ENCODE measurements at regions not wholly inside any gene's neighbourhood (a gene's known extent, or its start where the extent isn't known, plus 50 kb on each side); places are given as distances from the start of the nearest gene placed in this dataset.

DNA sequence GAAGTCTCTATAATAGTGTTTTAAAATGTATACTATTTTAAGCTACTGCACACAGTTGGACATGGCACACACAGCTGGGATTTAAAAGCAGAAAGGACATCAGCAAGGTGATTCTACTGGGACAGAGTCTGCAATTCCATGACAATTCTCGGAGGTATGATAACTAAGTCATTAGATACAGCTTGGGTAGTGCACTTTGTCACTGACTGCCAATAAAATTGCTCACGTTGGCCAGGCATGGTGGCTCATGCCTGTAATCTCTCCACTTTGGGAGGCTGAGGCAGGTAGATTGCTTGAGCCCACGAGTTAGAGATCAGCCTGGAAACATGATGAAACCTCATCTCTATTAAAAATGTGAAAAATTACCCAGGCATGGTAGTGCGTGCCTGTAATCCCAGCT is 134.1 kb upstream of the SATB2 start:
- H3K27me3 ChIP-seq: peaks cover 0 to 9% (median 4%) of the 10 kb centered on the region in 7 donors
- WGBS, 2 donors: 65 to 70% methylated on average over 4 of the region's 4 CpGs
- no peak overlapping the region for H3K27ac ChIP-seq
- intact Hi-C loops (cut with DNase I): no loop called here
- H3K36me3 ChIP-seq: no peaks in the 10 kb centered on the region
- DNase-seq: no peak
- no peak for ATAC-seq
- H3K4me1 ChIP-seq: no peaks in the 10 kb centered on the region
- no peaks in the 10 kb centered on the region for H3K9me3 ChIP-seq
- TF ChIP-seq, protein P1, sequence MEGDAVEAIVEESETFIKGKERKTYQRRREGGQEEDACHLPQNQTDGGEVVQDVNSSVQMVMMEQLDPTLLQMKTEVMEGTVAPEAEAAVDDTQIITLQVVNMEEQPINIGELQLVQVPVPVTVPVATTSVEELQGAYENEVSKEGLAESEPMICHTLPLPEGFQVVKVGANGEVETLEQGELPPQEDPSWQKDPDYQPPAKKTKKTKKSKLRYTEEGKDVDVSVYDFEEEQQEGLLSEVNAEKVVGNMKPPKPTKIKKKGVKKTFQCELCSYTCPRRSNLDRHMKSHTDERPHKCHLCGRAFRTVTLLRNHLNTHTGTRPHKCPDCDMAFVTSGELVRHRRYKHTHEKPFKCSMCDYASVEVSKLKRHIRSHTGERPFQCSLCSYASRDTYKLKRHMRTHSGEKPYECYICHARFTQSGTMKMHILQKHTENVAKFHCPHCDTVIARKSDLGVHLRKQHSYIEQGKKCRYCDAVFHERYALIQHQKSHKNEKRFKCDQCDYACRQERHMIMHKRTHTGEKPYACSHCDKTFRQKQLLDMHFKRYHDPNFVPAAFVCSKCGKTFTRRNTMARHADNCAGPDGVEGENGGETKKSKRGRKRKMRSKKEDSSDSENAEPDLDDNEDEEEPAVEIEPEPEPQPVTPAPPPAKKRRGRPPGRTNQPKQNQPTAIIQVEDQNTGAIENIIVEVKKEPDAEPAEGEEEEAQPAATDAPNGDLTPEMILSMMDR (IDR thresholded peaks at IDR 0.05): no peak
- no peak overlapping the region for H3K4me3 ChIP-seq

DNA sequence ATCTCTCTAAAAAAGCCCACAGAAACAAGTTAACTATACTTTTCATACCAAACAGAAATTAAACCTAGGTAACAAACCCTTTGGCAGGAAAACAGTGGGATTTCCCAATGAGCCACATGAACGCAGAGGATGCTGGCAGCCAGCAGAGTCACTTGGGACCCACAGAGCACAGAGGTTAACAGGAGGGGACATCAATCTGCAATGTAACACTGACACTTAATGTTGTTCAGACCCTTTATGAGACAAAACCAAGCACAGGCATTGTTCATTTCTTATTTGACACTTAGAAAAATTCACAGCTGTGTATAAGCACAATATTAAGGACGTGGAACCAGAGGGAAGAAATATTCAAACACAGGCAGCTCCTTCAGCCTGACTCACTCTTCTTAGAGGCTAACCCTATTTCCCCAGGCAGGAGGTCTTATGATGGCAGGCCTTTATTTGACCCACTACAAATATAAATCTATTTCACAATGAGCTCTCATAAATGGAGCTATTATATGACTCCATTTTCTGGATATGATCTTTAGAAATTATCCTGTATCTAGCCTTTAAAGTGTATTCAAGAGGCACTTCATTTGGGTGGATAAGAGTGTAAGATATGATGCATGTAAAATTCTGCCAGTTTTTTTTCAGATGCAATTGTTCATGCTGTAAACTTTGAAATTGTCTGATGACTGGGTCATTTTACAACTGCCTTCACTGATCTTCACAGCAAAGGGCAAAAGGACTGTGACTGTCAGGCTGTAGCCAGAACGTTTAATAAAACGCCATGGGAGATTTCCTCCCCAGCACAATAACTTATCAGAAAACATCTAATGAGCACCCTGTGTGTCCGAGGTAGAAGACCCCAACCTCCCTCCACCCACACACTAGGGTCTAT is 132.8 kb upstream of the SATB2 start:
- H3K9me3 ChIP-seq: no peaks in the 10 kb centered on the region
- intact Hi-C loops (cut with DNase I): no loop called here
- no peak overlapping the region for H3K4me3 ChIP-seq
- no peak overlapping the region for H3K27ac ChIP-seq
- peaks cover 0 to 8% (median 0%) of the 10 kb centered on the region in 7 donors for H3K27me3 ChIP-seq
- no peak for ATAC-seq
- 53 to 59% methylated on average over 5 of the region's 5 CpGs for WGBS, 2 donors
- TF ChIP-seq, protein P1 (IDR thresholded peaks at IDR 0.05): no peak
- DNase-seq: no peak
- H3K4me1 ChIP-seq: no peaks in the 10 kb centered on the region
- H3K36me3 ChIP-seq: no peaks in the 10 kb centered on the region

DNA sequence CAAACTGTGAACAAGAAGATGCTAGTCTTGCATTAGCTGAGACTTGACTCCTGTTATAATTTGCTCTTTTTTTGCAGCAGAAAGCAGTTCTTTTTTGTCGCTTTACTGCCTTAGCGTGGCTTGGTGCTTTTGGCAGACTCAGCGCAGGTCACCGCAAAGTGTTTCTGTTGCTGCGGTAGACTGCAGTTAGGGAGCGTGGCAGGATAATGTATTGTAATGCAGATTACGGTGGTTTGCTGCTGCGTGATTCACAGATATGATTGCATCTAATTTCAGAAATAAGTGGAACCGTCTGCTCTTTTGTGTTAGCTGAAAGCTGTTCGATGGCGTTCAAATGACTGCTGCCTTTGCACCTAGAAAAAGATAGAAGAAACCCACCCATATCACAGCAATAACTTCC is 131.6 kb upstream of the SATB2 start:
- intact Hi-C loops (cut with DNase I): no loop called here
- Histone ChIP-seq H3K27me3 (peaks cover 0 to 8% (median 0%) of the 10 kb centered on the region in 7 donors), H3K9me3 (no peaks in the 10 kb centered on the region), H3K36me3 (no peaks in the 10 kb centered on the region), H3K27ac (no peak overlapping the region), H3K4me3 (no peak overlapping the region), H3K4me1 (no peaks in the 10 kb centered on the region)
- TF ChIP-seq, protein P1 (IDR thresholded peaks at IDR 0.05): no peak
- 66 to 71% methylated on average over 11 of the region's 11 CpGs for WGBS, 2 donors
- DNase-seq (no peak), ATAC-seq (no peak)

DNA sequence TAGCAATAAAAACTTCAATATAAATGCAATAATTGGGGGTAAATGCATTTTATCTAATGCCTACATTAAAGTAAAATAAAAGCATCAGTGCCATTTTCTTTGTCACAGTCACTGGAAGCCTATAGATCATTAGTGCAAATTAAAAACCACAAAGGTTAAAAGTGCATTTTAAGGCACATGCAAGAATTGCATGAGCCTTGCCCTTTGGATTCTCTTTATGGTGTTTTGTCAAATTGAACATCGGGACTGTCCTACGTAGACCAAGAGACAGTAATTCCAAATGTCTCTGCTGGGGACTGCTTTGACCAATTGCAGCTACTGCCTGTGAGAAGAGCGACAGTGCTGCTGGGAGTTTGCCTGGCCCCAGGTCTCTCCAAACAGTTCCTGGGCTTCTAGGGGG is 130.3 kb upstream of the SATB2 start:
- intact Hi-C loops (cut with DNase I): no loop called here
- ATAC-seq (no peak), DNase-seq (no peak)
- 59 to 71% methylated on average over 3 of the region's 3 CpGs for WGBS, 2 donors
- TF ChIP-seq, protein P1 (IDR thresholded peaks at IDR 0.05): no peak
- Histone ChIP-seq H3K36me3 (no peaks in the 10 kb centered on the region), H3K4me1 (no peaks in the 10 kb centered on the region), H3K27ac (no peak overlapping the region), H3K4me3 (no peak overlapping the region), H3K9me3 (no peaks in the 10 kb centered on the region), H3K27me3 (peaks cover 0 to 8% (median 2%) of the 10 kb centered on the region in 7 donors)

All from heart right ventricle (tissue), 16 donors.